Tibial nerve (tissue), 4 donors: ENCODE measurements at regions not wholly inside any gene's neighbourhood (a gene's known extent, or its start where the extent isn't known, plus 50 kb on each side); places are given as distances from the start of the nearest gene placed in this dataset.

Experiments
- DNase-seq, 2 donors: peaks; one replicate each; pipeline ENCODE4 v3.0.0-alpha.2; 2019; ENCODE audit warnings: low spot score in 2 of 2
- H3K27ac ChIP-seq, 4 donors: fragments of 200-600 bp; sonication (generic) in 3 of 4; one replicate each; pipeline ENCODE4 v1.5.1; 2017 to 2019; ENCODE audit warnings: mild to moderate bottlenecking in 1 of 4
- H3K27me3 ChIP-seq, 2 donors: fragments of 200-600 bp; sonication (generic) in 1 of 2; one replicate each; pipeline versions ENCODE4 v1.5.1 to v1.6.0; 2017 to 2019
- H3K36me3 ChIP-seq, 3 donors: fragments of 200-600 bp; sonication (generic); one replicate each; pipeline ENCODE4 v1.5.1; 2018 to 2019
- H3K4me1 ChIP-seq, 4 donors: fragments of 200-600 bp; sonication (generic) in 3 of 4; one replicate each; pipeline ENCODE4 v1.5.1; 2017 to 2019
- H3K4me3 ChIP-seq, 4 donors: fragments of 200-600 bp; sonication (generic) in 3 of 4; one replicate each; pipeline ENCODE4 v1.5.1; 2017 to 2019; ENCODE audit warnings: mild to moderate bottlenecking in 1 of 4, moderate library complexity in 1 of 4
- H3K9me3 ChIP-seq, 4 donors: fragments of 200-600 bp; sonication (generic) in 3 of 4; one replicate each; pipeline ENCODE4 v1.5.1; 2017 to 2019
- EP300 ChIP-seq, 2 donors: sonication (generic); formaldehyde crosslinking; IDR thresholded peaks; one replicate each; pipeline ENCODE4 v1.6.1; 2017; ENCODE audit warnings: antibody characterized with exemption in 2 of 2, mild to moderate bottlenecking in 1 of 2
- POLR2A ChIP-seq, 2 donors: fragments of 450-650 bp; IDR thresholded peaks; one replicate each; pipeline ENCODE4 v1.6.1; 2017; ENCODE audit warnings: antibody characterized with exemption in 2 of 2, mild to moderate bottlenecking in 2 of 2, moderate library complexity in 2 of 2
- WGBS, 2 donors: methylation state at CpG; one replicate each; pipeline ENCODE4 v1.1.5; 2018; 5-methylcytosine and 5-hydroxymethylcytosine counted together
- TF ChIP-seq, protein P1 (sequence below), 5 experiments: fragments of 200-600 bp in 3 of 5; fragments of 450-650 bp in 2 of 5; sonication (generic) in 3 of 5; IDR thresholded peaks; one replicate each; pipeline ENCODE4 v1.5.1; 2016 to 2019; ENCODE audit warnings: antibody characterized with exemption in 5 of 5, mild to moderate bottlenecking in 3 of 5, moderate library complexity in 2 of 5

DNA sequence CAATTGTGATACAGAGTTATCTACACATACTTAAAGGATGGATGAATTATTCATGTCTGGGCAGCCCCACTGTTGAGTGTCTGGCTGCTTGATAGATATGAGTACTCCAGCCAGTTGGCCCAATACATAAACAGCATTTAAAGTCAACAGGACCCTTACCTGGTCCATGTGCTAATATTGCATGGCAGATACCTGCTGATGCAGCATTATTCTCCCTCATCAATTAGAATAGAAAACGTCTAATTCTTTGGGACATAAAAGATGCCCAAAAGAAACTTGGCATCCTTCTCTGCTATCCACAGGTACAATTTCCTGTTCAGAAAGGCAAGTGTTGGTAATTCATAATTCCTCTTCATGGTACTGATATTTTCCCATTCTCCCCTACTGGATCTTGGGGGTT, 550.8 kb downstream of the TFAP2B start:
- WGBS, 2 donors = 82 to 86% methylated on average over 1 of the region's 1 CpG
- no peak for DNase-seq
- no peaks in the 10 kb centered on the region for H3K9me3 ChIP-seq
- TF ChIP-seq EP300 (IDR thresholded peaks at IDR 0.05) (no peak), POLR2A (IDR thresholded peaks at IDR 0.05) (no peak)
- TF ChIP-seq, protein P1, sequence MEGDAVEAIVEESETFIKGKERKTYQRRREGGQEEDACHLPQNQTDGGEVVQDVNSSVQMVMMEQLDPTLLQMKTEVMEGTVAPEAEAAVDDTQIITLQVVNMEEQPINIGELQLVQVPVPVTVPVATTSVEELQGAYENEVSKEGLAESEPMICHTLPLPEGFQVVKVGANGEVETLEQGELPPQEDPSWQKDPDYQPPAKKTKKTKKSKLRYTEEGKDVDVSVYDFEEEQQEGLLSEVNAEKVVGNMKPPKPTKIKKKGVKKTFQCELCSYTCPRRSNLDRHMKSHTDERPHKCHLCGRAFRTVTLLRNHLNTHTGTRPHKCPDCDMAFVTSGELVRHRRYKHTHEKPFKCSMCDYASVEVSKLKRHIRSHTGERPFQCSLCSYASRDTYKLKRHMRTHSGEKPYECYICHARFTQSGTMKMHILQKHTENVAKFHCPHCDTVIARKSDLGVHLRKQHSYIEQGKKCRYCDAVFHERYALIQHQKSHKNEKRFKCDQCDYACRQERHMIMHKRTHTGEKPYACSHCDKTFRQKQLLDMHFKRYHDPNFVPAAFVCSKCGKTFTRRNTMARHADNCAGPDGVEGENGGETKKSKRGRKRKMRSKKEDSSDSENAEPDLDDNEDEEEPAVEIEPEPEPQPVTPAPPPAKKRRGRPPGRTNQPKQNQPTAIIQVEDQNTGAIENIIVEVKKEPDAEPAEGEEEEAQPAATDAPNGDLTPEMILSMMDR (IDR thresholded peaks at IDR 0.05) = no peak
- H3K27me3 ChIP-seq = no peaks in the 10 kb centered on the region
- H3K27ac ChIP-seq = no peak overlapping the region
- H3K4me3 ChIP-seq = no peak overlapping the region
- no peaks in the 10 kb centered on the region for H3K36me3 ChIP-seq
- H3K4me1 ChIP-seq = no peaks in the 10 kb centered on the region

GRCh38 chr6:51382847-51383246, 564.2 kb downstream of the TFAP2B start:
- peaks cover 0 to 4% (median 0%) of the 10 kb centered on the region in 4 donors for H3K9me3 ChIP-seq
- no peaks in the 10 kb centered on the region for H3K27me3 ChIP-seq
- no peak for DNase-seq
- no peak overlapping the region for H3K4me3 ChIP-seq
- no peak for TF ChIP-seq POLR2A (IDR thresholded peaks at IDR 0.05)
- no peak for TF ChIP-seq EP300 (IDR thresholded peaks at IDR 0.05)
- TF ChIP-seq, protein P1 (IDR thresholded peaks at IDR 0.05) = no peak
- H3K36me3 ChIP-seq = no peaks in the 10 kb centered on the region
- no peak overlapping the region for H3K27ac ChIP-seq
- H3K4me1 ChIP-seq = no peaks in the 10 kb centered on the region

GRCh38 chr6:51384736-51385135, 566.1 kb downstream of the TFAP2B start:
- Histone ChIP-seq H3K27me3 (no peaks in the 10 kb centered on the region), H3K27ac (no peak overlapping the region), H3K4me3 (no peak overlapping the region), H3K4me1 (no peaks in the 10 kb centered on the region), H3K36me3 (no peaks in the 10 kb centered on the region), H3K9me3 (peaks cover 0 to 4% (median 0%) of the 10 kb centered on the region in 4 donors)
- no peak for DNase-seq
- no peak for TF ChIP-seq POLR2A (IDR thresholded peaks at IDR 0.05)
- TF ChIP-seq EP300 (IDR thresholded peaks at IDR 0.05) = no peak
- TF ChIP-seq, protein P1 (IDR thresholded peaks at IDR 0.05) = no peak
- 87 to 94% methylated on average over 1 of the region's 1 CpG for WGBS, 2 donors

DNA sequence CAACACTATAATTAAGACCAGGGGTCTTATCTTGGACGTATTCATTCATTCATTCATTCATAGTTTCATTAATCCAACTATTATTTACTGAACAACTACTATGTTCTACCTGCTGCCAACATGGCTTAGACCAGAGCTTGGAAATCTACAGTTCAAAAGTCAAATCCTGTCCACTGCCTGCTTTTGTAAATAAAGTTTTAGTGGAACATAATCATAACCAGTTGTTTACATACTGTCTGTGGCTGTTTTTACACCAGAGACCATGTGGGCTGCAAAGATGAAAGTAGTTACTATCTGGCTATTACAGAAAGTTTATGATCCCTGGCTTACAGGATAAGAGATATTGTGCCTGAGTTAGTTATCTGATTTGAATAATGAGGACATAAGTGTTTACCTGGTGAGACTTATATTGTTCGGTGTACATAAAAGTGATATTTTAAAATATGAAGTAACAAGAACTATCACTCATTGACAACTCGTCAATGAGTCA, 567.7 kb downstream of the TFAP2B start:
- Histone ChIP-seq H3K4me1 (no peaks in the 10 kb centered on the region), H3K36me3 (no peaks in the 10 kb centered on the region), H3K4me3 (no peak overlapping the region), H3K9me3 (peaks cover 0 to 4% (median 0%) of the 10 kb centered on the region in 4 donors), H3K27me3 (no peaks in the 10 kb centered on the region), H3K27ac (no peak overlapping the region)
- TF ChIP-seq POLR2A (IDR thresholded peaks at IDR 0.05) (no peak), EP300 (IDR thresholded peaks at IDR 0.05) (no peak)
- TF ChIP-seq, protein P1 (IDR thresholded peaks at IDR 0.05) = no peak
- WGBS, 2 donors = 67 to 78% methylated on average over 3 of the region's 3 CpGs
- DNase-seq = no peak

DNA sequence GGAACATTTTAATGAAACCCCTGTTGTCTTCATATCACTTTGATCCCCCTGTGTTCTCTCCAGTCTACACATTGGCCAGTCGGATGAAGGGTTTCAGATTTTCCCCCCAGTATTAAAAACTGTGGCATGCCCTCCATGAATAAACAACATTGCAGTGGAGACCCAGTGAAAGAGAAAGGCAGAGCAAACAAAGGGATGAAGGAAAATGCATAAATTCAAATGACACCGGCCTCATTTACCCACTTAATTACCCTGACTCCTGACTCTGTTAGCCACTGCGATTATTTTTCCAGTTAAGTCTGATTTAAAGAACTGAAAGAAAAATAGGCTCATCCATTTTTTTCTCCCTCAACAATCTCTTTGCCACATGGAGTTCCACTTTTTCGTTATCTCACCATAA, 569.2 kb downstream of the TFAP2B start:
- Histone ChIP-seq H3K4me3 (no peak overlapping the region), H3K9me3 (peaks cover 0 to 4% (median 0%) of the 10 kb centered on the region in 4 donors), H3K27ac (no peak overlapping the region), H3K36me3 (no peaks in the 10 kb centered on the region), H3K4me1 (no peaks in the 10 kb centered on the region), H3K27me3 (no peaks in the 10 kb centered on the region)
- DNase-seq = no peak
- TF ChIP-seq POLR2A (IDR thresholded peaks at IDR 0.05) (no peak), EP300 (IDR thresholded peaks at IDR 0.05) (no peak)
- TF ChIP-seq, protein P1 (IDR thresholded peaks at IDR 0.05) = no peak
- 57 to 68% methylated on average over 4 of the region's 4 CpGs for WGBS, 2 donors
